ENCODE measurements at regions not wholly inside any gene's neighbourhood (a gene's known extent, or its start where the extent isn't known, plus 50 kb on each side); places are given as distances from the start of the nearest gene placed in this dataset.

- FAIRE-seq (no peak), DNase-seq (ENCODE audit: insufficient read length, low spot score) (no peak)
- no peak for TF ChIP-seq CTCF (IDR thresholded peaks at IDR 0.05; ENCODE audit: insufficient read depth, missing control alignments)
These were observed 915.2 kb downstream of the RPS29 start for GRCh38 chr14:48670939-48671338.

DNA sequence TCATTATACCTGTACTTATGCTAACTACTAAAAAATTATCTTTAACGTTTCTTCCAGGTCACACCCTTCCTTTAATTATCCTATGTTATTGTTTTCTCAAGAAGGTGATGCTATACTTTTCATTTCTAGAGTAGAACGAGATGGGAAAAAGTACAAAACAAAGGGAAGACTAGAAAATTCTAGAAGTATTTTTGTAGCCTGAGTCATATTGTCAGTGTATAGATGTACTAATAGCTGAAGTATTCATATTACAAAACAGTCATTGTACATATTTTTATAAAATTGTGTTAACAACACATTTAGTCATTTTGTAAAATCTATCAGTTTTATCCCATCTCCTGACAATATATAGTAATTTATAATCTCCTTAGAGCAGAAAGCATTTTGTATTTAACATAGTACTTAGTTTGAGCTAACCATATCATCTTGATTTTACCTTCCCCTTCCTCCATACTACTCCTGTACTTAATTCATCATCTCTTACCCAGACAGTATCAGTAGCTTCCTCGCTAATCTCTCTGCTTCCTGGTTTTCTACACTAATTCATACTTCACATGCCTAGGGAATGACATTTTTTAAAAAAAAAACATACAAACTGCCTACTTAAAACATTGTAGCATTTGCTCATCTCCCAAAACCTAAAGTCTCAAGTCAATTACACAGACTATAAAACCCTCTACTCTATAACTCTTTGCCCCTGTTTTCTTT is 920.9 kb downstream of the RPS29 start:
- TF ChIP-seq CTCF (IDR thresholded peaks at IDR 0.05; ENCODE audit: insufficient read depth, missing control alignments): no peak
- DNase-seq (ENCODE audit: insufficient read length, low spot score) (no peak), FAIRE-seq (no peak)

DNA sequence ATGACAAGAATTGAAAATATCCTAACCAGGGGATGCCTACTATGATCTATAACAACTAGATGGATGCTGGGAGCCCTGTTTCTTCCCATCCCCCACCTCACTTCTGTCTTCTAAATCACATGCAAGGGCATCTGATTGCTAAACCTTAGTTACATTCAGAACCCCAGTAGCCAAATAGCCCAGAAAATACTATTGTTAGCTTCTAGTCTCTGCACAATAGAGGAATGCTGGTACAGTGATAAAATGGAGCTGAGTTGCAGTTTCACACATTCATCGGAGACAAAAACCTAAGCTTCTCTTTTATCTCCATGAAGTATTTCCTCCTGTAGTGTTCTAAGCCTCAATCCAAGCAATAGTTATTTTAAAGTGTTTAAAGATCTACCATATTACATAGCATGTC is 942.9 kb downstream of the RPS29 start:
- DNase-seq (ENCODE audit: insufficient read length, low spot score) (no peak), FAIRE-seq (no peak)
- no peak for TF ChIP-seq CTCF (IDR thresholded peaks at IDR 0.05; ENCODE audit: insufficient read depth, missing control alignments)

GRCh38 chr14:48628870-48629269 is 953.5 kb upstream of the MDGA2 start:
- no peak for FAIRE-seq
- no peak for TF ChIP-seq CTCF (IDR thresholded peaks at IDR 0.05; ENCODE audit: insufficient read depth, missing control alignments)
- no peak for DNase-seq (ENCODE audit: insufficient read length, low spot score)

DNA sequence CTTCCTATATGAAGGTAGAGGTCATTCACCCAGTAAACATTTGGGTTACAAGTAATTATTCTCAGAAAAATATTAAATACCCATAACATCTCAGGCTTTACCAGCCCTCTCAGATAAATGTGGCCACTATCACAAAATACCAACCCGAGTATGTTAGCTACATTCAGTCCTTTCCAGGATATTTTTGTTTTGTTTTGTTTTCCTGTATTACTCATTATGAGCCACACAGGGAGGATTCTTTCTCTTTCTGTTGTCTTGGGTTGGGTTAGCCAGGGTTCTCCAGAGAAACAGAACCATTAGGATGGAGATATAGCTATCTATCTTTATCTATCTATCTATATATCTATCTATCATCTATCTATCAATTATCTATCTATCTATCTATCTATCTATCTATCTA is 947.6 kb upstream of the MDGA2 start:
- no peak for DNase-seq (ENCODE audit: insufficient read length, low spot score)
- FAIRE-seq: no peak
- no peak for TF ChIP-seq CTCF (IDR thresholded peaks at IDR 0.05; ENCODE audit: insufficient read depth, missing control alignments)

GRCh38 chr14:48618057-48618456 is 942.7 kb upstream of the MDGA2 start:
- FAIRE-seq: no peak
- TF ChIP-seq CTCF (IDR thresholded peaks at IDR 0.05; ENCODE audit: insufficient read depth, missing control alignments): no peak
- DNase-seq (ENCODE audit: insufficient read length, low spot score): no peak

GRCh38 chr14:48616931-48617330 is 941.5 kb upstream of the MDGA2 start:
- no peak for TF ChIP-seq CTCF (IDR thresholded peaks at IDR 0.05; ENCODE audit: insufficient read depth, missing control alignments)
- FAIRE-seq (no peak), DNase-seq (ENCODE audit: insufficient read length, low spot score) (no peak)
